Fibroblast of pulmonary artery (primary cell): ENCODE measurements at regions not wholly inside any gene's neighbourhood (a gene's known extent, or its start where the extent isn't known, plus 50 kb on each side); places are given as distances from the start of the nearest gene placed in this dataset.

Source experiments
- DNase-seq: peaks from one replicate; pipeline ENCODE4 v3.0.0-alpha.2; 2010; ENCODE audit warnings: low read depth
- H3K4me3 ChIP-seq: replicated peaks from 2 replicates; pipeline ENCODE4 v1.5.1; 2011; ENCODE audit warnings: low read depth, mild to moderate bottlenecking, control low read depth, low read length, moderate library complexity
- TF ChIP-seq, protein P1 (sequence below): IDR thresholded peaks from 2 replicates; pipeline ENCODE4 v1.5.1; 2011; ENCODE audit warnings: mild to moderate bottlenecking, control low read depth, low read length, inconsistent platforms; ENCODE audit errors: missing control alignments

DNA sequence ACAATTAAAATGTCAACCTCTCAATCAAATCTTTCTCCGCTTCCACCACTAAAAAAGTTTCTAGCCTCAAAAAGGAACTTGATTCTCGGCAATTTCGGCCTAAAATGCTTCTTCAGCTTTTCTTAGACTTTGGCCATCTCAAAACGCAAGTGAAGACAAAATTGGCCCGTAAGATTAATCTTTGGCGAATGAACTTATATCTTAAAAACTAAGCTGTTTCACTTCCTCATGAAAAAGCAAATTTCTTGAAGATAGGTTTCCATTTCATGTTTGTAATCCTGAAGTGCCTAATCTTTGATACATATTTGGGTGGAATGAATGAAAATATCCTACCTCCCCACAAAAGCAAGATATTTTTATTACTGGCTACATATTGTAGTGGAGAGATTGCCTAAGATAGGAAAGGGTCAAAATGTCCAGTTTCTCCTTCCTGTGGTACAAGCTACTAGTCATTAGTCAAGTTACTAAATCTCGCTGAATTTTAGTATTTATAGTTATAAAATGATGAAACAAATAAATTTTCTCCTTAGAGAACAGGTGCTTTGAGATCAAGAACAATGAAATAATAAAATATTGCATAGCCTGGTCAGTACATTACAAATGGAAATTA lies 85.4 kb upstream of the ZEB2 start:
- no peak for DNase-seq
- TF ChIP-seq, protein P1, sequence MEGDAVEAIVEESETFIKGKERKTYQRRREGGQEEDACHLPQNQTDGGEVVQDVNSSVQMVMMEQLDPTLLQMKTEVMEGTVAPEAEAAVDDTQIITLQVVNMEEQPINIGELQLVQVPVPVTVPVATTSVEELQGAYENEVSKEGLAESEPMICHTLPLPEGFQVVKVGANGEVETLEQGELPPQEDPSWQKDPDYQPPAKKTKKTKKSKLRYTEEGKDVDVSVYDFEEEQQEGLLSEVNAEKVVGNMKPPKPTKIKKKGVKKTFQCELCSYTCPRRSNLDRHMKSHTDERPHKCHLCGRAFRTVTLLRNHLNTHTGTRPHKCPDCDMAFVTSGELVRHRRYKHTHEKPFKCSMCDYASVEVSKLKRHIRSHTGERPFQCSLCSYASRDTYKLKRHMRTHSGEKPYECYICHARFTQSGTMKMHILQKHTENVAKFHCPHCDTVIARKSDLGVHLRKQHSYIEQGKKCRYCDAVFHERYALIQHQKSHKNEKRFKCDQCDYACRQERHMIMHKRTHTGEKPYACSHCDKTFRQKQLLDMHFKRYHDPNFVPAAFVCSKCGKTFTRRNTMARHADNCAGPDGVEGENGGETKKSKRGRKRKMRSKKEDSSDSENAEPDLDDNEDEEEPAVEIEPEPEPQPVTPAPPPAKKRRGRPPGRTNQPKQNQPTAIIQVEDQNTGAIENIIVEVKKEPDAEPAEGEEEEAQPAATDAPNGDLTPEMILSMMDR: no peak
- no peak overlapping the region for H3K4me3 ChIP-seq

DNA sequence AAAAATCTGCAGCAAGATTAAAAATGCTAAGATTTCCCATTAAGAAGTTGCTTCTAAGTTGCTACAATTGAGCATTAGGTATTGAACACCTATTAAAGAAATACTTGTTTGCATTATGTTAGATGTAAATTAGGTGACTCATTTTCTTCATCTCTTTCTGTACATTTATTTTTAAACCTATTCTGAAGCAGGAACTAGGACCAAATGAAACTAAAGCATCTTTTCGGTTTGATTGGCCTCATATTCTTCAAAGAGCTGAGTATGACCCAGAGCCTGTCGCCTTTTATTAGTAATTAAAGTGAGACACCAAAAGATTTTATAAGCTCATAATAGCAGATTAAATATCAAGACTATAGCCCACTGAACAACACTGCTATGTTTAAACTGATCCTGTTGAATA lies 83.4 kb upstream of the ZEB2 start:
- H3K4me3 ChIP-seq: no peak overlapping the region
- TF ChIP-seq, protein P1: no peak

DNA sequence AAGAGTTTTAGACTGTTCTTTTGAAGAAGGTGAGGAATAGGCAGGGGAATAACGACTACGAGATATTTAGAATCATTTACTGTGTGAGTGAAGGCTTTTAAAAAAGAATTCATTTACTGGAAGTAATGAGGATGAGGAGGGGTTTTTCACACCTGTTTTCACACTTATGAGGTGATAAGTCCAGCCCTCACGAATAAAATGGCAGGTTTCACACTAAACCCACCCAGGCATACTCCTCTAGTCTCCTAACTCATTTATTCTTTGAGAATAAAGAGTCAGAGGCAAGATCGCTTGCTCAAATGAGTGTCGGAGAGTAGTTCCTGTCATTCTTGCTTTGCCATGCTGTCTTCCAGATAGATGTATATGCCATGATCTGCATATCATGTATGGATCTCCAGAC lies 79.0 kb upstream of the ZEB2 start:
- TF ChIP-seq, protein P1: no peak
- DNase-seq: no peak
- no peak overlapping the region for H3K4me3 ChIP-seq

More for the DNA sequence above, 83.4 kb upstream of the ZEB2 start:
- no peak for DNase-seq

DNA sequence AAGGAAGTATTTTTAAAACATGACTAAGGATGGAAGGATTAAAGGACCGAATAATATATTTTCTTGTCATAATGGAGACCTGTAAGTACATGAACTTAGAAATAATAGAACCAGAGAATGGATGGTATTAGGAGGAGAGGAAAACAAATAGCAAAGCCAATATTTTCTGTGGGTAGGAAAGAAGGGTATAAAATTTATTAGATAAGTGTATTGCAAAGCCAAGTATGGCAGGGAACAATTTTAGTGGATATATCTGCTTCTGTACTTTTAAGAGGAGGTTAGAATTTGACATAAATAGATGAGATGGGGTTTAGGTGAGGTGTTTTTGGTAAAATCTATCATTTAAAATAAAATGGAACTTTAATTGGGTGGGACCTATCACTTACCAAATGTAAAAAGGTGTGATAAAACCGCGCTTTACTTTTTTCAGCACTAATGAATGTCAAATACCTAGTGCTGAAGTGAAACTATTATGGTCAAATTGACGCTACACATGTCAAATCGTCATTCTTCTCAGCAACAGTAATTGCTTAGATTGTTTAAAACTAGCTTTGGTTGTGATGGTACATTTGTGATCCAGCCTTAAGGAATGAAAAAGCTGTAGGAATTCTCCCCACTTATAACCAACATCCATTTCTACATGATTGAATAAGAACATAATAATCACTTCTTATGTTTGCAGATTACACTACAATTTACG lies 78.1 kb upstream of the ZEB2 start:
- TF ChIP-seq, protein P1: no peak
- no peak overlapping the region for H3K4me3 ChIP-seq
- DNase-seq: no peak

DNA sequence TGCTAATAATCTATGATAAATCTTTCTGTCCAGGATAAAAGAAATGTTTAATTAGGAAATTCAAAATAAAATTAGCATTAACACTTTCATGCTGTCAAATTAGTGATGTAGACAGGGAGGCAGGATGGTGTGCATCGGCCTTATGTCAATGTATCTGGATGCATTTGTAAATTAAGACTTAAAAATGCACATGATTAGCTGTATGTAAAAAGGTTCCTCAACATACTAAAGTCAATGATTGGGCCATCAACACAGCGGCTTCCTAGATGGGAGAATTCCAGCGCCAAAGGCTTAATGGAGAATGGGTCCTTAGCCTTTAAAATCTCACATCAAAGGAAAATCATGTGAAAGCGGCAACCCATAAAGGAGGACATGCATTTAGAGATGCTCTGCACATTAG lies 77.5 kb upstream of the ZEB2 start:
- no peak for DNase-seq
- H3K4me3 ChIP-seq: no peak overlapping the region
- TF ChIP-seq, protein P1: no peak

DNA sequence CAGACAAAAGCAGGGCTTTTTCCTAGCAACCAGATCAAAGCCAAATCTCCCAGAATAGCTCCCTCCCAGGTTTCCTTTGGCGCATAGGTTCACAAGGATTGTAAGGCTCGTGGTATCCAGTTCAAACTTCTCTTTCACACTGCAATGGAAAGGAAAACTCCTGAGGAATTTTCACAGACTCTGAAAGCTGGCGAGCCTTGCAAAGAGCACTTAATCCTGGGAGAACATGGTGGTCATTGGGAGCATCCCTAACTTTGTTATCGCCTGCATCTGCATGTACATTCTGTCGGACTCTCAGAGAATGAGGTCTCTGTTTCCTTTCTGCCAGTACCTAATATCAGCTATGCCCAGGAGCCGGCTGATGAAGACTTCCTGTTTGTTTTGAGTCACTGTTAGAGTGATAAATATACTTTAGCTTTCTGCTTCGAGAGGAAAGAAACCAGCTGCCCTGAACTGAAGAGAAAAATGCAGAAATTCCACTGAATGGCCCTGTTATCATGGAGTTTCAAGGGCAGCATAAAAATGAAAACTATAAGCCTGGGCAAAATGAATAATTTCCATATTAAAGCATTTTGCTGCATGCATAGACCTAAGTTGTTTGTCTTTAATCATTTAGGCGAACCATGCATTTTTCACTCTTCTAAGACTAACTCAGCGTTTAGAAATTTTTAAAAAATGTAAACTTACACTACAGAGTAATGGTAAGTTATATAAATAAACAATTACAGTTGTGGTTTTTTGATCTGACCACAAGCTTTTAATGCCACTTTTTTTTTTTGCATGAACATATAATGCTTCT lies 76.4 kb upstream of the ZEB2 start:
- DNase-seq: peak; percentile 69
- TF ChIP-seq, protein P1: no peak
- H3K4me3 ChIP-seq: peak overlapping the region; percentile 4
